Activated T-helper 2 cell treated with anti-CD3 and anti-CD28 coated beads, Interferon-gamma antibody, Interleukin-2, Interleukin-4, amounts not matched to agents 10 μg/mL and 5 μg/mL and 100 μg/mL, durations not matched to agents 14 hours and 24 hours and 36 hours (primary cell): ENCODE measurements at regions not wholly inside any gene's neighbourhood (a gene's known extent, or its start where the extent isn't known, plus 50 kb on each side); places are given as distances from the start of the nearest gene placed in this dataset.
"Not testable (repeated sequence)": the region's sequence is repeated elsewhere in the genome, so short reads cannot be mapped to it uniquely, and the experiment has no call there.

Experiments used
- DNase-seq: peaks from one replicate; pipeline ENCODE4 v3.0.0; 2021; ENCODE audit warnings: low spot score
- H3K27ac Mint-ChIP-seq: one replicate; pipeline ENCODE4 v1.8.0; 2021; ENCODE audit warnings: mixed read lengths
- H3K27me3 Mint-ChIP-seq: one replicate; pipeline ENCODE4 v1.8.0; 2021; ENCODE audit warnings: low read depth, mixed read lengths
- H3K36me3 Mint-ChIP-seq: one replicate; pipeline ENCODE4 v1.8.0; 2021; ENCODE audit warnings: low read depth, mixed read lengths
- H3K4me1 Mint-ChIP-seq: one replicate; pipeline ENCODE4 v1.8.0; 2021; ENCODE audit warnings: low read depth, mixed read lengths
- H3K4me3 Mint-ChIP-seq: one replicate; pipeline ENCODE4 v1.8.0; 2021; ENCODE audit warnings: low read depth, mild to moderate bottlenecking, moderate library complexity, mixed read lengths
- H3K9me3 Mint-ChIP-seq: one replicate; pipeline ENCODE4 v1.8.0; 2021; ENCODE audit warnings: mixed read lengths
- intact Hi-C: fragments of 100-400 bp; cut with micrococcal nuclease; formaldehyde crosslinking; loops from one replicate; pipeline ENCODE4 v1.15.1; 2023

DNA sequence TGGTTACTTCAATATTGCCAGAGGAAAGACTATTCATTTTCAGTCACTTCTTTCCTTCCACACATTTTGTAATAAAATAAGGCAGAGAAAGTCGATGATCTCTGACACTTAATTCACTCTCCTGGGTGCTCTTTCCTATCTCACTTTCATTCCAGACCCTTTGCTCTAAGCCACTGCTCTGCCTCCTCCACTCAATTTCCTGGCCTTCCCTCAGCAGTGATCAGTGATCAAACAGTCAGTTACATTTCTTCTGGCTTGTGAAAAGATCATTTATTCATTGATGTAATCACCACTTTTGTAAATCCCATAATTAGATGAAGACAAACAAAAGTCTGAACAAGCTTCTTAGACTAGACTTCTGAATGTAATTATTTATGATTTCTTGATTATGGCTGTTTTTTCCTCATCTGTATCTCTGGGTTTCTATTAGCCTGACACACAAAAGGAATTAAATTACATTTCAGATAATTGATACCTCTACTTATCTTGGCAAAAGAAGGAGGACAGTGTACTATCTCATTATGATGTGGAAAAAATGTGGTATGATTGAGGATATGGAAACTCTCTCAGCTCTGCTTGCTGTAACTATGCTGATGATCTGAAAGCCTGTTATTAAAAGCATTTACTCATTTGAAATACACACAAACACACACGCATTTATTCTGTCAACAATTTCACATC lies 1102.3 kb downstream of the GRM8 start:
- Mint-ChIP-seq H3K4me1 (no peaks in the 10 kb centered on the region), H3K27ac (no peak overlapping the region), H3K9me3 (peaks cover 12% of the 10 kb centered on the region), H3K36me3 (no peaks in the 10 kb centered on the region), H3K27me3 (no peaks in the 10 kb centered on the region), H3K4me3 (no peak overlapping the region)
- no peak for DNase-seq
- intact Hi-C loops: no loop called here

DNA sequence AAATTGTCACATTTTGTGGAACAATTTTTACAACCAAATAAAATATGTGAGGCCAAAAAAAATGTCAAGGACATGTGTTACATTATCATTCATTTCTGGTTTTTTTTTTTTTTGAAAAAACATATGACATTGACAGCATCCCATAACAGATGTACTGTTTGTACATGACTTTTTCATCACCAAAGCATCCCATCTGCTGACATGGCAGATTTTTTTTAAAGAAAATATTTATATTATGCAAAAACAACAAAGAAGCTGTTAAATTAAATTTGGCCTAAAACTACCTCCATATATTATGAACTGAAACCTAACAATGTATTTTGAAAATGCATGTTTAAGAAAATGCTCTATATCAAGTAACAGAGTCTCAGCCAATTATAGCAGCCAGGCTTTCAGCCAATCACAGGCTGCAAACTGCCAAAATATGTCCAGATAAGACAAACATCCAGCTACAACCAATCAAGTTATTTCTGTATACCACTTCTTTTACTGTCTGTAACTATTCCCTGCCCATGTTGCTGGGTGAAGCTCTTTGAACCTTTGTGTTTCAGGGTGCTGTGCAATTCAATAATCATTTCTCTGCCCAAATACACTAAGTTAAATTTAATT lies 1111.8 kb downstream of the GRM8 start:
- Mint-ChIP-seq H3K27ac (no peak overlapping the region), H3K9me3 (peaks cover 3% of the 10 kb centered on the region), H3K36me3 (no peaks in the 10 kb centered on the region), H3K4me1 (no peaks in the 10 kb centered on the region), H3K4me3 (no peak overlapping the region), H3K27me3 (no peaks in the 10 kb centered on the region)
- intact Hi-C loops: no loop called here
- no peak for DNase-seq

DNA sequence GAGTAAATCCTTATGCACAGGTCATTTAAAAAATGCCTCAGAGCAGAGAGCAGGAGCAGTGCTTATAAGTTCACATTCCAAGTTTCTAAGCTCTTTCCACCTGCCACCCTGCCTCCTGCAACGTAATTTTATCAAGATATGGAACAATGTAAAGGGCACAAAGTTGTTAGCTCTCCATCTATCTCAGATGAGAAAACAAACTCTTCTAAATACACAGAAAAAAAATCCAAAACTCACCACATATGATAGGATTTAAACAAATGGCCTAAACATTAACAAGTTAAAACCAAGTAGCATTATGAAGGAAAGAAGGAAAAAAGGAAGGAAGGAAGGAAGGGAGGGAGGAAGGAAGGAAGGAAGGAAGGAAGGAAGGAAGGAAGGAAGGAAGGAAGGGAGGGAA lies 1132.8 kb downstream of the GRM8 start:
- H3K4me3 Mint-ChIP-seq: no peak overlapping the region
- H3K4me1 Mint-ChIP-seq: no peaks in the 10 kb centered on the region
- H3K9me3 Mint-ChIP-seq: peaks cover 28% of the 10 kb centered on the region
- intact Hi-C loops: no loop called here
- H3K36me3 Mint-ChIP-seq: no peaks in the 10 kb centered on the region
- DNase-seq: no peak
- no peaks in the 10 kb centered on the region for H3K27me3 Mint-ChIP-seq
- H3K27ac Mint-ChIP-seq: no peak overlapping the region

DNA sequence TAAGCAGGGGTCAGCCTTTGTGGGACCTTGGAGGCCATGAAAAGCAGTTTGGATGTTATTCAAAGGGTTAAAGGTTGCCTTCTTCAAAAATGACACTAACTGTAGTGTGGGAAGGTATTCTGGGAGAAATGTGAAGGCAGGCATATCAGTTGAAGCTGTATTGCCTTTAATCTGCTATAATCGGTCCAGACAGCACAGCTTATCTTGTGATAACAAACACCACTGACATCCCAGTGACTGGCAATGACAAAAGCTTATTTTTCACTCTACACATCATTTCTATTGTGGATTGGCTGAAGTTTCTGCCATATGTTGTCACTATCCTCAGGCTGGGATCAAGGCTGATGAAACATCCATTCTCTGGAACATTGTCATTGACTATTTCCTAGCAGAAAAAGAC lies 1149.2 kb downstream of the GRM8 start:
- peaks cover 48% of the 10 kb centered on the region for H3K9me3 Mint-ChIP-seq
- H3K27me3 Mint-ChIP-seq: no peaks in the 10 kb centered on the region
- intact Hi-C loops: no loop called here
- DNase-seq: no peak
- H3K4me1 Mint-ChIP-seq: no peaks in the 10 kb centered on the region
- H3K4me3 Mint-ChIP-seq: no peak overlapping the region
- H3K36me3 Mint-ChIP-seq: no peaks in the 10 kb centered on the region
- H3K27ac Mint-ChIP-seq: no peak overlapping the region

DNA sequence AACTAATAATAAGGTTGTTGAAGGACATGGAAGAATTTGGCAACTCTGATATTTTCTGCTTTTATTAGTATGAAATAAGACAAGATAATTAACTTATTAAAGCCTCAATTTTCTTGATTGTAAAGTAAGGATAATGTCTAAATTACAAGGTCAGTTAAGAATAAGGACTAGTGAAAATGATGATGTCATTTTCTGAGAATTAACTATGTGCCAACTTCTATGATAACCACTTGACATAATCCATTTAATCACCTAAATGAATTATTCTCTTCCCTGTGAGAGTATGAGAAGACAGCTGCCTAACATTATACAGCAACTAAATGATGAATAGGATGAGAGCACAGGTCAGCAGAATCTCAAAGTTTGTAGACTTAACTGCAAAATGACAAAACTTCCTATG lies 1153.4 kb upstream of the POT1 start:
- intact Hi-C loops: no loop called here
- Mint-ChIP-seq H3K4me1 (no peaks in the 10 kb centered on the region), H3K4me3 (no peak overlapping the region), H3K9me3 (peaks cover 54% of the 10 kb centered on the region), H3K27me3 (no peaks in the 10 kb centered on the region), H3K36me3 (no peaks in the 10 kb centered on the region), H3K27ac (no peak overlapping the region)
- no peak for DNase-seq

DNA sequence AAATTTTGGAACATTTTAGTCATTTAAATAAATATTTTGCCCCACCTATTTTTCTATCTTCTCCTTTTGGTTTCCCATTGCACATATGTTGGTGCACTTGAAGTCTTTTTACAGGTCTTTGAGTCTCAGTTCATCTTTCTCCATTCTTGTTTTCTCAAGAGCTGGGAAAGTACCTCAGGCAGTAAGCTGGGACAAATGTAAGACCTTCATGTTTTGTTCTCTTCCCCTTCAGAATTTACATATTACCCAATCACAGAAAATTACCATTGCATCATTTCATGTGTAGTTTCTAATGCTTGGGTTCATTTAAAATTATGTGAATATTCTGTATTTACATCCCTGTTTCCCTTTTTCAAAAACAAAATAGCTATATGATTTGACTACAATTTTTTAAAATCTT lies 1150.0 kb upstream of the POT1 start:
- no peak for DNase-seq
- peaks cover 28% of the 10 kb centered on the region for H3K9me3 Mint-ChIP-seq
- no peaks in the 10 kb centered on the region for H3K4me1 Mint-ChIP-seq
- H3K27ac Mint-ChIP-seq: no peak overlapping the region
- intact Hi-C loops: no loop called here
- no peaks in the 10 kb centered on the region for H3K36me3 Mint-ChIP-seq
- H3K27me3 Mint-ChIP-seq: no peaks in the 10 kb centered on the region
- no peak overlapping the region for H3K4me3 Mint-ChIP-seq

DNA sequence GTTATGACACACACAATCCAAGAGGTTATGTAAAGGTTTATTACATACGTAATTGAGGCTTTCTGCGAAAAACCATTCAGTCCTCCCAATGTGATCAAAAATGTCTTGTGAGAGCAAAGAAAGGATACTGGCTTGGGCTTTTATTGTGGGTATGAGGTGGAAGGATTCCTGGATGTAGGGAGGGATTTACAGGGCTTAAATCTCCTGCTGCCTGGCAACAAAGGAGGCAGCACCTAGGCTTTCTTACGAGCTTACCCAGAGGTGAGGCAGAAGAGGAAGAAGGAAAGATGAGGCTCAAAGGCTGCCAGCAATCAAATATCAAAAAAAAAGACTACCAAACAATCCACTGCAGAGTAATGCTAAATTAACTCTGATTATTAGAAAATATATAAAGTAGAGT lies 1149.5 kb upstream of the POT1 start:
- intact Hi-C loops: no loop called here

DNA sequence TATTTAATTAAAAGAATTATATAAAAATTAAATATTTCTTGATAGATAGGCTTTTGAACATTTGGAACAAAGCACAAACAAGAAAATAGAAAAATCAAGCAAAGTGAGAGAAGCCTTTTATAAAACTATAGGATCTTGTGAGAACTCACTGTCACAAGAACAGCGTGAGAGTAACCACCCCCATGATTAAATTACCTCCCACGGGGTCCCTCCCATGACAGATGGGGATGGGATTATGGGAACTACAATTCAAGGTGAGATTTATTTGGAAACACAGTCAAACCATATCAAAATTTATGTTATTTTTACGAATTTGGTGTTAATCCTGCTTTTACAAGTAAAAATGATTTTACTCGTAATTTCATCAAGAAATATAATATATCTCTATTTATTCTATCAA lies 1136.1 kb upstream of the POT1 start:
- H3K9me3 Mint-ChIP-seq: peaks cover 37% of the 10 kb centered on the region
- no peak for DNase-seq
- H3K36me3 Mint-ChIP-seq: no peaks in the 10 kb centered on the region
- no peaks in the 10 kb centered on the region for H3K4me1 Mint-ChIP-seq
- H3K27me3 Mint-ChIP-seq: no peaks in the 10 kb centered on the region
- intact Hi-C loops: no loop called here
- no peak overlapping the region for H3K4me3 Mint-ChIP-seq
- H3K27ac Mint-ChIP-seq: no peak overlapping the region

More for the DNA sequence above, 1149.5 kb upstream of the POT1 start:
- no peak overlapping the region for H3K27ac Mint-ChIP-seq
- no peak for DNase-seq
- peaks cover 28% of the 10 kb centered on the region for H3K9me3 Mint-ChIP-seq
- H3K4me3 Mint-ChIP-seq: no peak overlapping the region
- H3K36me3 Mint-ChIP-seq: no peaks in the 10 kb centered on the region
- no peaks in the 10 kb centered on the region for H3K4me1 Mint-ChIP-seq
- H3K27me3 Mint-ChIP-seq: no peaks in the 10 kb centered on the region

DNA sequence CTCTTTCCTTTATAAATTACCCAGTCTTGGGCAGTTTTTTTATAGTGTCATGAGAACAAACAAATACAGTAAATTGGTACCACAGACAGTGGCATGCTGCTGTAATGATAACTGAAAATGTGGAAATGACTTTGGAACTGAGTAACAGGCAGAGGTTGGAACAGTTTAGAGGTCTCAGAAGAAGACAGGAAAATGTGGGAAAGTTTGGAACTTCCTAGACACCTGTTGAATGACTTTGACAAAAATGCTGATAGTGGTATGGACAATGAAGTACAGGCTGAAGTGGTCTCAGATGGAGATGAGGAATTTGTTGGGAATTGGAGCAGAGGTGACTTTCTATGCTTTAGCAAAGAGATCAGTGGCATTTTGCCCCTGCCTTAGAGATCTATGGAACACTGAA lies 1128.4 kb upstream of the POT1 start:
- Mint-ChIP-seq H3K36me3 (no peaks in the 10 kb centered on the region), H3K4me1 (no peaks in the 10 kb centered on the region), H3K9me3 (peaks cover 35% of the 10 kb centered on the region), H3K27me3 (no peaks in the 10 kb centered on the region), H3K27ac (no peak overlapping the region), H3K4me3 (no peak overlapping the region)
- no peak for DNase-seq
- intact Hi-C loops: no loop called here

DNA sequence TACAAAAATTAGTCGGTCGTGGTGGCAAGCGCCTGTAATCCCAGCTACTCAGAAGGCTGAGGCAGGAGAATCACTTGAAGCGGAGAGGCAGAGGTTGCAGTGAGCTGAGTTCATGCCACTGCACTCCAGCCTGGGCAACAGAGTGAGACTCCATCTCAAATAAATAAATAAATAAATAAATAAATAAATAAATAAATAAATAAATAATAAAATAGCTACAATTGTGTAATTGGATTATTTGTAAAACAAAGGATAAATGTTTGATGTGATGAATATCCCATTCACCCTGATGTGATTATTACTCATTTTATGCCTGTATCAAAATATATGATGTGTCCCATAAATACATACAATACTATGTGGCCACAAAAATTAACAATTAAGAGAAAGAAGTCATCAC lies 1127.0 kb upstream of the POT1 start:
- intact Hi-C loops, H3K27ac Mint-ChIP-seq, H3K36me3 Mint-ChIP-seq, H3K27me3 Mint-ChIP-seq, H3K4me1 Mint-ChIP-seq, H3K4me3 Mint-ChIP-seq, DNase-seq: not testable (repeated sequence)
- peaks cover 33% of the 10 kb centered on the region for H3K9me3 Mint-ChIP-seq

DNA sequence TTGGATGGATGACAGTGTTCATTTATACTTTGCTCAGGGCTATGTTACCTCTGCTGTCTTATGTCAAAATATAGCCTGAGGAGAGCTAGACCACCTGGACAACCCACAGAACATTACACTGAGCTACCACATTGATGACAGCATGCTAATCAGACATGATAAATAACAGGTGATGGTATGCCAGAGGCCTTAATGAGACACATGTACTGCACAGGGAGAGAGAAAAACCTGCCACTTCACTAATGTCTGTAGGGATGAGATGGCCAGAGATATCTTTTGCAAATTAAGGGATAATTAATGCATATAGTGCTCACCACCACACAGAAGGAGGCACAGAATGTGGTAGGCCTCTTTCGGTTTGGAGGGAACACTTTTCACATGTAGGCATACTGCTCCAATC lies 1122.6 kb upstream of the POT1 start:
- intact Hi-C loops: no loop called here
- Mint-ChIP-seq H3K36me3 (no peaks in the 10 kb centered on the region), H3K4me1 (no peaks in the 10 kb centered on the region), H3K27me3 (no peaks in the 10 kb centered on the region), H3K9me3 (peaks cover 18% of the 10 kb centered on the region), H3K4me3 (no peak overlapping the region), H3K27ac (no peak overlapping the region)
- DNase-seq: no peak

DNA sequence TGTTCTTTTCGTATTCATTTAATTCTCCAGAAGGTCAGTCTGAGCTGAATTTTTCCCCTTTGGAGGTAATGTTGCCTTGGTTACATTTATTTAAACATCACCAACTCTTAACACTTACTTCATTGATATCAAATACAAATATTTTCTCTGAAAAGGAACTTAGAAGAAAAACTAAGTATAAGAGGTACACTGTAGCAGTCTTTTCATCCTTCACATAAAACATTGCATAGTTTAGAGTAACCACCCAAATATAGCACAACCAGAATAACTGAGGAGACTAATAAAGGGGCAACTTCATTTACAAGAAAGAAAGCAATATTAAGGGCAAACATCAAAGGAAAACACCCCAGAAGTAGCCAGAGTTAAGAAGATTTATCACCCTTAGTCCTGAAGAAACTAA lies 1115.0 kb upstream of the POT1 start:
- H3K27me3 Mint-ChIP-seq: no peaks in the 10 kb centered on the region
- no peak overlapping the region for H3K4me3 Mint-ChIP-seq
- no peak for DNase-seq
- H3K4me1 Mint-ChIP-seq: no peaks in the 10 kb centered on the region
- H3K27ac Mint-ChIP-seq: no peak overlapping the region
- intact Hi-C loops: no loop called here
- H3K9me3 Mint-ChIP-seq: peaks cover 12% of the 10 kb centered on the region
- H3K36me3 Mint-ChIP-seq: no peaks in the 10 kb centered on the region

DNA sequence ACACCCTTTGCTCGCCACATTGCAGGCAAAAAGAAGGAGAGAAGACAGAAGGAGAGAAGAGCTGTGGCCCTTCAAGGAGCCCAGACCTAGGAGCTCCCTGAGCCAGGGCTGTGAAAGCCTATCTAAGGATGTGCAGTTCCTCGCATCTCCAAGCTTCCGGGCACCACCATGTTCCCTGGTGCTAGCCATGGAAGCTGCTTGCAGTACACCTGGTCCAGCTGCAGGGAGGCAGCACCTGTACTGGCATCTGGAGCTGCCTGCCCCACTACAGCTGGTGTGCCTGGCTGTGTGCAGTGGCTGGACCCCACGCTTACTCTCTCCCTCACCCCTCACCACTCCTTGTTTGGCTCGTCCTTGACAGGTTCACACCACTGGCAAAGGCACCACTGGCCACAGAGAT lies 1111.8 kb upstream of the POT1 start:
- Mint-ChIP-seq H3K4me3 (no peak overlapping the region), H3K27me3 (no peaks in the 10 kb centered on the region), H3K4me1 (no peaks in the 10 kb centered on the region), H3K27ac (no peak overlapping the region), H3K36me3 (no peaks in the 10 kb centered on the region), H3K9me3 (peaks cover 5% of the 10 kb centered on the region)
- intact Hi-C loops: no loop called here
- no peak for DNase-seq
